GM21390 (cell line): ENCODE measurements at regions not wholly inside any gene's neighbourhood (a gene's known extent, or its start where the extent isn't known, plus 50 kb on each side); places are given as distances from the start of the nearest gene placed in this dataset.

Source experiments
- ATAC-seq: cut with Tn5 transposase; IDR thresholded peaks from one replicate; pipeline ENCODE4 v1.9.1; 2021; ENCODE audit not compliant: unreplicated experiment

DNA sequence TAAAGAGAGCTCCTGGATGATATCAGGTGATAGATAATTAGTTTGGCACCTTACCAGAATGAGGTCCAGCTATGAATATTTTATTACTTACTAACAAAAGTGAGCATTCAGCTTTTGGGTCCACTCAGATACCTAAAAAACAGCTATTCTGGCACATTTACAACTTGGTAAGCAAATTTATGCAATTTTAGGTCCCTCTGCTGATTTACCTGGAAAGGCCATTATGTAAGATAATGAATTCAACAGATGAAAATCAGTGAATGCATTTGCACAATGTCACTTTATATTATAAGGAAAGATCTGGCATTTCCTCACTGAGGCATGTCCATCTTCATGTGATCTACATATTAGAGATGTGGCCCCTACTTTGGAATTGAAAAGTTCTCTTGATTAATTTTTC is 517.0 kb downstream of the SPRY1 start:
- ATAC-seq, result no peak

DNA sequence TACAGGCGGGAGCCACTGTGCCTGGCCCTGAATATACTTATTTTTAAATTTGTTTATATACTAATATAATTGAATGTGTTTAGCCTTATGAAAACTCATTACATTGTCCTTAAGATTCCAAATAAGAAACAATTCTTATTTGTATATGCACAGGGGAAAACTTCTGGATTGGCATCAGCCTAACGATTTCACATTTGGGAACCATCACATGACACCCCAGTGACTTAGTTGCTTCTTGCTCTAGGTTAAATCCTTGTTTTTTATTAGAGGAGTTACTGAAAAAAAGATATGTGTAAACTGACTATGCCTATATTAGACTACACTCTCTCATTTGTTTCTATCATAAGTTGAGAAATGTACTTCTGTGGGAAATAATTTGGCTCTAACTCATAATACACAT is 520.2 kb downstream of the SPRY1 start:
- no peak for ATAC-seq

DNA sequence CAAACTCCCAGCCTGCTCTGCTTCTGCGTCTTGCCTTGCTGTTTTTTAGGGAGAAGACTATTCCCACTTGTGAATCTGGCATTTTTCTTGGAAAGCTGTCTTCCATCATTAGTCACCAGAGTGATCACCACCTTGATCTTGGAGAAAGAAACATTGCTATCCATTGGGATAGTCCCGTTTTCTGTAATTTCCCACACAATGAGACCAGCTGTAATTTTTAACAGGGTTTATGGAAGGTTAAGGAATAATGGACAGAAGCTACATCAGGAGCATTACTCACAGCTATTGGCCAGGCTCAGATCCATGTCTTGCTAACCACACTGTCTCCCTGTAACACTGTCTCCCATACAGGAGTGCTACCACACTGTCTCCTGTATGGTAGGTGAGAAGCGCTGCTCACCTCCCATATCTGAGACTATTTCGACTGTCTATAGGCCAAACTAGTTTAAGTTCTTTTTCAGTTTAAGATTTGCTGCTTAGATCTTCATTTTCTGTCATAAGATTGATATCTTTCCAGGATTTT is 523.0 kb downstream of the SPRY1 start:
- ATAC-seq, result no peak

DNA sequence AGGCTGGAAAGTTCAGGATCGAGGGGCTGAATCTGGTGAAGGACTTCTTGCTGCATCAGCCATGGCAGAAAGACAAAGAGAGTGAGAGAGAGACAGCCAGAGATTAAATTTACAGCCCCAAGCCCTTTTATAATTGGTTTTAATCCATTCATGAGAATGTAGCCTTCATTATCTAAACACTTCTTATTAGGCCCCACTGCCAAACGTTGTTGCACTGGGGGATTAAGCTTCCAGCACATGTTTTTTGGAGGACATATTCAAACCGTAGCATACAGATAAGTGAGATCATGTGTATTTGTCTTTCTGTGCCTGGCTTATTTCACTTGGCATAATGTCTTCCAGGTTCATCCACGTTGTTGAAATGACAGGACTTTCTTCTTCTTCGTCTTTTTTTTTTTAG is 524.7 kb downstream of the SPRY1 start:
- no peak for ATAC-seq

DNA sequence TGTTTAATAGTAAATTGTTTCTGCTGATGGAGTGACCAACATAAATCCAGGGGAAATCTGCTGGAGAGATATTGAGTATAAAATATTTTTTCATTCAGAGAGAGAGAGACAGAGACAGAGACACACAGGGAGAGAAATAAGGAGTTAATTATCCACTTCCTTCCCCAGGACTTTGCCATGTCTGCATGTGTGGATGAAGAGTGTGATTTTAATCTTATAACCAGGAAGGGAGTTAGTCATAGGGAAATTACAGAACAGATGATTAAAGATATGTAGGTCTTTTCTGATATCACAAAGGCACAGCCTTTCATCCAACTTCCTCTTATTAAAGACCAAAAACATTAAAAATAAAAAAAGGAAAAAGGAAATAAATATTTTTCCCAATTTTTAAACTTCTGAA is 526.3 kb downstream of the SPRY1 start:
- no peak for ATAC-seq

DNA sequence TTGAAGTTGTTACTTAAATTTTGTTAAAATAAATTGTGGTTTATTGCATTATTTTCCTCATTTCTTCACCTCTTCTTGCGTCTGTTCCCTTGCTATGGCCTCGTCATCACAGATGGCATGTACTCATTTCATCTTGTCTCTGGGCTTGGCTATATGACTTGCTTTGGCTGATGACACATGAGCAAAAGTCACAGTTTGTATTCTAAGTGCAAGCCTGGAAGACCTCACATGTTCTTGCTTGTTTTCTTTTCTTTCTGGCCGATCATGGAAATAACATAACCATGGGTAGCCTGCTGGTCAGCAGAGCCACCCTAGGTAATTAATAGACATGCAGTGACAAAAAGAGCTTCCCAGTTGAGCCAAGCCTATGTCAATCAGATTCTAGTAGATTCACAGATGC is 527.9 kb downstream of the SPRY1 start:
- ATAC-seq, result no peak

DNA sequence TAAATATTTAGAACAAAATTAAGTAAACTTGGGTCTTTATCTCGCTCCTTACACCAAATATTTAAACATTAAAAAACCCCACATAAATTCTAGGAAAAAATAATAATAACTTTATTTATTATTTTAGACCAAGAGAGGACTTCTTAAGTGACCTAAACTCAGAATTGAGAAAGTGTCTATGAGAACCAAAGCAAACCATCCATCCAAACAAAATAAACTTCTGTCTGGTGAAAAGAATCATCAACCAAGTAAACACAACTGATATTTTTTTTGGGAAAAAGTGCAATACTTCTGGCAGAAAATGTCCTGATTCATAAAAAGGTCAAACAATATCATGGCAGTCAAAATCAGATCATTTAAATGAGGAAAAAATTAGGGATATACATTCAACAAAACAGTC is 533.0 kb downstream of the SPRY1 start:
- no peak for ATAC-seq

DNA sequence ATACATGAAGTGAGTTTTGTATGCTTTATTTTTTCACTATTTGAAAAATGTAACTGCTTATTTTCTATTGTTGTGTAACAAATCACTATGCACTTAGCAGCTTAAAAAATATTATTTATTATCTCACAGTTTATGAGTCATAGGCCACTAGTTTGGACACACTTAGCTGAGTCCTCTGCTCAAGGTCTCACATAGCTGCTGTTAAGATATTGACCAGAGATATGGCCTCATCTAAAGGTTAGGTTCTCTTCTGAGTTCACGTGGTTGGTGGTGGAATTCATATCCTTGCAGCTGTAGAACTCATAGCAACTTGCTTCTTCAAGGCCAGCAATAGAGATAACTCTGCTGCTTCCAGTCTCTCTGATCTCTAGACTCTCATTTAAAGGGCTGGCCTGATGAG is 534.4 kb downstream of the SPRY1 start:
- no peak for ATAC-seq

DNA sequence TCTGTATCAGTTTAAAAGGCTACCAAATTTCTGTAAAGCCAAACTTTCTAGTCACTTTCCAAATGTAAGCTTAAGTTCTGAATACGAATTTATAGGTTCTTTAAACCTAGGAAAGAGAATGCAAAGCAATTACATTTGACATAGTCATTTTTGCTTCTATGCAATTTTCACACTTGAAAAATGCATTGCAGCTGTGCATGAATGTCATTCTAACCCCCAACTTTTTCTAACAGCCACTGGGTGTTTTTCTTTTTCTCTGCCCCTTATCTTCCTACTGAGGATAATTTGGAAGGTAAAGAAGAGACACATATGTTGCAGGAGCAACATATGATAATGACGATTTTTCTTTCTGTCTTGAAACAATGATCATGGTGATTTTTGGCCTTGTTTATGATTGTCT is 537.5 kb downstream of the SPRY1 start:
- no peak for ATAC-seq

DNA sequence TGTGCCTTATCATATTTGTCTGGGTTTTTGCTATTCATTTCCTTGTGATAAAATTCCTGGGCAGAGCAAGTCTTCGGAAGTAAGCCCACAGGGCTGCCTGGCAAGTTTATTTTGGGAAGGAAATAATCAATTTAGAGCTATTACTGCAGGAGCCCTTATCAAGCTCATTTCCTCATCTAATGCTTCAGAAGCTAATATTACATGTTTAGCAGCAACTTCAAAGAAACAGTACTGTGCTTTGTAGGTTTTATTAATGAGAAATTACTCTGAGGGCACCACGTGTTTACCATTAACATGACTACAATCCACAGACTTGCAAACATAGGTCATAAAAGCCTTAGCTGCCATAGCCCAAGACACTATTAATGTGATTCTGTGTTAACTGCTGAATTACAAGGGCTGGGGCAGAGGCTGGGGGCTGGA is 540.0 kb downstream of the SPRY1 start:
- ATAC-seq, result no peak

DNA sequence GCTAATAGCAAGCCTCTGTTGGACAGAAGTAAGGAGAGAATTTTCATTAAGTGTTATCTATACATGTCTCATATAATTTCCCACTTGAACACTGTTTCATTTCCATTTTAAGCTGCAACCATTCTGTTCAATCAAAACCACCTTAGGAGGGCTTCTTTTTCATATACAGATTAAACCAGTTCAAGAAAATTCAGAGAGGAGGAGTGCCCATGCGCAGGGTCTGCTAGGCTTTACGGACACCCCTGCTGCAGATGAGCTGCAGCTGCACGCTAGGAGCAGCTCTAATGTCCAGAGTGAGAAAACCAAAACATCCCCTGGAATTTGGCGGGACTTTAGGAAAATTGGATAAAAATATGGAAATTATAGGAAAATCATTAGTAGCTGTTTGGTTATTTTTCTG is 541.0 kb downstream of the SPRY1 start:
- no peak for ATAC-seq

DNA sequence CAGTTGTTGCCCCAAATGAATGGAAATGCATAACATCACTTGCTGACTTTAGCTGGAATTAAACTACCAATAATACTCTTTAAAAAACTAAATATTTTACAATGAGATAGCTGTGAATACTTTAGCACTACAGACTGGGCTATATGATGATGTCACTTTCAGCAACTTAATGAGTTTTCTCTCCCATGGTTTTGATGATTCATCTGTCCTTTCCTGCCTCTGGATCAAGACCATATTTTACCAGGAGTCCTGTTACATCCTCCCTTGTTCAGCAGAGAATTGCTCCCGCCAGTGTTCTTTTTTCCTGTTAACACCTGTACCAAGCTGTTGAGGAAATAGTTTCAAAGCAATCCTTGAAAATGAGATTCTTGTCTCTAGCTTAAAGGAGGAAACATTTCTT is 543.0 kb downstream of the SPRY1 start:
- ATAC-seq, result no peak

DNA sequence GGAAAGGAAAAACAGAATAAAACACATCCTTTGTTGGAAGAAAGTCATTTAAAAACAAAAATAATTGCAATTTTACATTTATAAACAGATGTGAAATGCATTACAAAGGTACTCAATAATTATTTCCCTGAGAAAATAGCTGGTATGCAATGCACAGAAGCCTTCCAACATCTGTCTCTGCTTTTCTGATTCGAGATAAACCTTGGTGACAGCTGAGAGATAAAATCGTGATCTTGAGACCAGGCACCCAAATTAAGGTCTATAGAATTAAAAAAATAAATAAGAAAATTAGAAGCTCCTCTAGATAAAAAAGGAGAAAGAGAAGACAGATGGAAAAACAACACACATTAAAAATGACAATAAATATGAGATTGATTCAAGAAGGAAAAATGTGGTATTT is 544.0 kb downstream of the SPRY1 start:
- no peak for ATAC-seq

DNA sequence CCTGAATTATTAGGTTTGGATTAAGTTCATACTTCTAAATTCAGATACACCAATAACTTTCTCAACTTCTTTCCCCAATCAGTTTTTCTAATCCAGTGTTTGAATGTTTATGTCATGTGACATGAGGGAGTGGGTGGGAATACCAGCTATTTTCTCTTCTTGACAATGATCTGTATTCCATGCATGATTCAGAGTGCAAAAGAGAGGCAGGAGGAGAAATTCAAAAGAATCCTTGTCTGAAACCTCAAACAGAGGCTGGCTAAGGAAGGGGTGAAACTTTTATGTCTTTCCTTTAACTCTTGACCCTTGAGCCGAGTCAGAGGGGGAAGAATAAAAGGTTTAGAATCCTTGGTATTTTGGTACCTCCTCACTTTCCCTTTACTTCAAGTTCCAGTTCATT is 544.7 kb downstream of the SPRY1 start:
- no peak for ATAC-seq

DNA sequence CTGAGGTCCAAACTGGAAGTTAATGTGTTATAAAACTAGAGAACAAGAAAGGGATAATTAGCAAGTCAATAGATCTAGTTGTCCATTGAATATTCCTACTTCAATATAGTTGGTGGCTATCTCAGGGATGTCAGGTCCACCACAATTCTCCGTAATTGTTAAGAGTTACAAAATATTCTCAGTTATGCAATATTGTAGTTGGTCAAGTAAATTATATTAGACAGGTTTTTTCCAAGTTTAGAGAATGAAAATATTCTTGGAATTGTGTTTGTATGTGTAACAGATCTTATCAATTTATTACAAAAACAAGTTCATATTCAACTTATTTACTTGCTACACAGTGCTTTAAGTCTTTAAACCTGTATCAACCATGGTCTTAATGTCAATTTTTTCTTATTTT is 547.4 kb downstream of the SPRY1 start:
- ATAC-seq, result no peak

DNA sequence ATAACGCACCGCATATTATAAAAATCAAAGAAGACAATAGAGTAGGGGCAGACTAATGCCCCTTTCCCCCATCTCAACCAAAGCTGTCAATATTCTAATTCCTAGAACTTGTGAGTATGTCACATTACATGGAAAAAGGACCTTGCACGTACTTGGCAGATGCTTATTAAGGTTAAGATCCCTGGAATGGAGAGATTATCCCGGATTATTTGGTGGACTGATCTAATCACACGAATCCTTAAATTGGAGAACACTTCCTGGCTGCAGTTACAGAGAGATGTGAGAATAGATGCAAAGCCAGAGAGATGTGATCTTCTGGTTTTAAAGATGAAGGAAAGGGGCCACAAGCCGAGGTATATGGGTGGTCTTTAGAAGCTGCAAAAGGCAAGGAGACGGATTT is 548.7 kb downstream of the SPRY1 start:
- no peak for ATAC-seq

DNA sequence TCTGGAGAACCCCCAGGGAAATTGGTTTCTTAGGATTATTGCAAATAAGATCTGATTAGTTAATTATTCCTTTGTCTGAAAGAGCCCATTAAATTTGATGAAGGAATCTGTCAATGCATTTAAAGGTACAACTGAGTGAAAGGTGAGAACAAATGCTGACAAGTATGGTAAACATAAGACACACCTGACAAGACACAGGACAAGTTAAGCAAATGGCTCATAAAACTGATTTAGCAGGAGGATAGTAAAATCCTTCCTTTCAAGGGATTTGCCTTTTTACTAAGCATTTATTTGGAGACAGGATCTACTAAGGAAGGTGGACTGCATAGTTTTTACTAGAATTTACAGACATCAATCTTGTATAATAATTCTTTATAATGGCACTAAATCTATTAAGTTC is 553.9 kb downstream of the SPRY1 start:
- ATAC-seq, result no peak

DNA sequence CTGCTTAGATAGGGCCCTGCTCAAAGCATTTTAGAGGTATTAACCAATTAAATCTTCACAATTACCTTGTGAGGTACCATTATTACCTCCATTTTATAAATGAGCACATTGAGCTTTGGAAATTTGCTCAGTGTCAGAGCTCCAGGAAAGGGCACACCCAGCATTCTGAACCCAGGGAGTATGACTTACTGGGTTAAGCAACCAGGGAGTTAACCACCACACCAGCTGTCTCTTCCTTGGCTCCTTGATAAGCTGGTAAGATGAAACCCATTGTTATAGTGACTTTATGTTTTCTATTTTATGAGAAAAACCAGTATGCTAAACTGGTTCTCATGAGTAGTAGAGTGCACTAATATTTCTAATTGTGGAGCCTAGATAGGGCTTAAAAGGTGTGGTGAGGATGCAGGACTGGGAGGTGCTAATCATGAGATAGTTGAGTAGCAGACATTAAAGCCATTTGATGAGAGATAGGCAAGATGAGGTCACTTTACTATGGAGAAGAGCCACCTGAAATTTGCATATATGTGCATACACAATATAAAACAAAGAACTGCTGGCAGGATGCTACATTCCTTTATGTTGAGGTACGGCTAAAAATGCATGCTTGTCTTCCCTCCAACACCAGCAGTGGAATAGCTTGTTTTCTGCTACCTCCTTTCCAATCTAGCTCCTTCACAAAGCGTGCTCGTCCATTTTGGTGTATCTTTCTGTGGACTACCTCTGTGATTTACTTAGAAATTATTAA is 556.1 kb downstream of the SPRY1 start:
- no peak for ATAC-seq

DNA sequence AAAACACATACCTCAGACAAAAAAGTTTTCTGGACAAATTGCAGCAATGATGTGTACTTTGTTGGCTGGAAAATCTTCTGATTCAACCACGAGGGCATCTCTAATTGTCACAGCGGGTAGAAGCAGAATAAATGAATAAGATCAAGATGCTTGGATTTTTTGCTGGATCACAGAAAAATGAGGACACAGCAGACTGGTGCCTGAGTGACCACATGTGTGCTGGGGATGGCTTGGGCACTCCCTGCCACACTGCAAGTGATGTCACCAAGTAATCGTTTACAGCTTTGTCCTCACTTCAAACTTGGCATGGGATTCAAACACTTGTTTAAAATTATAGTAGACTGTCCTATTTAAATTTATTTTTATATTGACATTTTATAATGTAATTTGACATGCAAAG is 557.0 kb downstream of the SPRY1 start:
- no peak for ATAC-seq

DNA sequence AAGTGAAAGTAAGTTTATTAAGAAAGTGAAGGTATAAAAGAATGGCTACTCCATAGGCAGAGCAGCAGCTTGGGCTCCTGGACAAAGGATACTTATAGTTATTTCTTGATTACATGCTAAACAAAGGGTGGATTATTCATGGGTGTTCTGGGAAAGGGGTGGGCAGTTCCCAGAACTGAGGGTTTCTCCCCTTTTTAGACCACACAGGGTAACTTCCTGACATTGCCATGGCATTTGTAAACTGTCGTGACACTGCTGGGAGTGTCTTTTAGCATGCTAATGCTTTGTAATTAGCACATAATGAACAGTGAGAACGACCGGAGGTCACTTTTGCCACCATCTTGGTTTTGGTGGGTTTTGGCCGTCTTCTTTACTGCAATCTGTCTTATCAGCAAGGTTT is 557.6 kb downstream of the SPRY1 start:
- no peak for ATAC-seq

DNA sequence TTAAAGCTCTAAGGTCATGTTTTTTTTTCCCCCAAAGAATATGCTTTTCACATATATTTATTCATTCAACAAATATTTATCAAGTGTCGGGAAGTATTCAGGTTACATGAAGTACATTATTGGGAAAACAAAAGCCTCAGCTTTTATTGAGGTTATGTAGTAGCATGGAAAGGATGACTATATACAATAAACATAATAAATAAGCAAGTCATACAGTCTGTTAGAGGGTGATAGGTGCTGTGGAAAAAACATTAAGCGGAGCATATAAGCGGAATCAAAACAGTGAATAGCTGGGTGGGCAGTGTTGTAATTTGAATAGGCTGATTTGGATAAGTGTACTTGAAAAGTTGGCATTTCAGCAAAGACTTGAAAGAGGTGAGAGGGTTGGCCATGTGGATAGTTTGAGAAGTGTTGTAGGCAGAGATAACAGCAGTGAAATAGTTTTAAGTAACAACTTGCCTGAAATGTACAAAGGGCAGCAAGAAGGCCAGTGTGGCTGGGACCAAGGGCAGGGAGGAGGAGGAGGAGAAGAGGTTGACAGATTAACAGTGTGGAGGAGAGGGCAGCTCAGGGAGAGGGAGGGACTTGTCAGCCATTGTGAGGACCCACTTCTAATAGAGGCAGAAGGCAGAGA is 558.7 kb downstream of the SPRY1 start:
- no peak for ATAC-seq

DNA sequence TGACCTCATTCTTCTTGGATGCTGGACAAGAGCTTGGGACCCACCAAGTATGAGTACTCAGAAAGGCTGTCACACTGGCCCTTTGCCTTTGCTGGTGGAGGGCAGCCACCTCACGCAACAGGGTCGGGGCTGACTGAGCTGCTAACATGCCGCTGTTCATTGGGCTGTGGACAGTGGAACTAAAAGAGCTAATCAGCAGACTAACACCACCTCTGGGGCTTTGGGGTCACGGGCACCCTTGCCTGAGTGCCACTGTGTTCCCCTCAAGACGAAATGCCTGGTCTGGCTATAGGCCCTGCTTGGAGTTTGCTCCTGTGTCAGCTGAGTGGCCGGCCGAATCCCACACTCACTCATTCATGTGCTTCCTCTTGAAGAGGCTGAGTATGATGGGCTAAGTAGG is 559.6 kb downstream of the SPRY1 start:
- no peak for ATAC-seq
